SH-SY5Y (cell line): ENCODE measurements at regions not wholly inside any gene's neighbourhood (a gene's known extent, or its start where the extent isn't known, plus 50 kb on each side); places are given as distances from the start of the nearest gene placed in this dataset.

ENCODE experiments used
- GATA2 ChIP-seq: IDR thresholded peaks from 2 replicates; pipeline ENCODE4 v1.6.1; 2011; ENCODE audit warnings: mild to moderate bottlenecking, low read depth, low read length
- GATA3 ChIP-seq: IDR thresholded peaks from 2 replicates; pipeline ENCODE4 v1.6.1; 2011; ENCODE audit warnings: low read depth, mild to moderate bottlenecking, low read length, moderate library complexity

- TF ChIP-seq GATA3: no peak
- no peak for TF ChIP-seq GATA2
Observed at GRCh38 chr21:16102113-16102512, 372.3 kb downstream of the USP25 start.

DNA sequence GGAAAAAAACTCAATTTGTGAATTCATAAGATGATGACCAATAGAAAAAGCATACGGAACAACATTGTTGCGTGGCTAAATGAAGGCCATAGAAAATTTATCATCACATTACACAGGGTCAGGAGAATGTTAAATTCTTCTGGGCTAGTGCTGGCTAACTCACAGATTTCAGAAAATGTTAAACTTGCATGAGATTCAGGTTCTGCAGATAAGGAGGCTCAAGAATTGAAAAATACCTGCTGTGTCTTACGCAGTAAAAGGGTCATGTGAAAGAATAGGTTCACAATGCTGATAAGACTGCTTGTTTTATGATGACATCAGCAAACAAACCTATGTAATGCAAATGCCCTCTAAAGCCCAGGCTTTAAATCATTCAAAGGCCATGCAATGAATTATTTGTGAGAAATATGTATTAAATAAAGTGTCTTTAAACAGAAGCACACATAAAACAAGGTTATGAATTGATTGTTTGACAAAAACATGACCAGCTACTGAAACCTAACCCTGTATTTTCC lies 378.8 kb downstream of the USP25 start:
- TF ChIP-seq GATA2: no peak
- no peak for TF ChIP-seq GATA3

- TF ChIP-seq GATA2: no peak
- no peak for TF ChIP-seq GATA3
Observed at GRCh38 chr21:16113052-16113715, 383.4 kb downstream of the USP25 start.

- no peak for TF ChIP-seq GATA2
- no peak for TF ChIP-seq GATA3
Observed at GRCh38 chr21:16115461-16115860, 385.7 kb downstream of the USP25 start.

DNA sequence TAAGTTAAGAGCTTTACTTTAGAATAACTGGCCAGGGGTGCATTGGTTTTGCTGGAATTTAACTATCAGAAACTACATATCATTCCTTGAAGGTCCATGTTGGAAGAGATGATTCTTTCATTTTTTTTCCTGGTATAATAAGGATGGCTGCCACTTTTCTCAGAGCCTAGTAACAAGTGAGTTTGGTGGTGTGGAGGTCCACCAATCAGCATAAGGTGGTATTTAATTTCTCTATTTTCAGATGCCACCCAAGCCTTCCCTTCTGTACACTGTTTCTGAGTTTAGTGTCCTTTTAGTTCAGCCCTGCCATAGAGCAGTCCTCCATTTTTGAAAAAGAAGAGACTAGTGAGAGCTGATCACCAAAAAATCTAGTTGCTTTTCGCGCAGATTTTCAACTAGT lies 386.3 kb downstream of the USP25 start:
- TF ChIP-seq GATA2 (no peak), GATA3 (no peak)

DNA sequence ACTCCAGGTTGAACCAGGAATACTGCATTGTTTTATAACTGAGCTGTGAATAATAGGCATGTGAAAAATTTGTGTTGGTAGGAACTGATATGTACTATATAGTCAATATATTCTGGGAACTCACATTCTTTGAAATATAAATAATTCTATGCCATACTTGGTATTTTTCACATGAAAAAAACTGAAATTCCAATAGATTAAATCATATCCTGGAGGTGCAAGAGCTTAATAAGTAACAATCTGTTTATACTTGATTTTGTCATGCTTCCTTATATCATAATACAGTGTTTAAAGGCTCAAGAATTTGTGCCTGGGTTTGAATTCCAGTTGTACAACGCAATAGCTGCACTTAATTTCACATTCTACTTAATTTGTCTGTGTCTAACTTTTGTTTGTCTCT lies 387.0 kb downstream of the USP25 start:
- TF ChIP-seq GATA2 (no peak), GATA3 (no peak)

DNA sequence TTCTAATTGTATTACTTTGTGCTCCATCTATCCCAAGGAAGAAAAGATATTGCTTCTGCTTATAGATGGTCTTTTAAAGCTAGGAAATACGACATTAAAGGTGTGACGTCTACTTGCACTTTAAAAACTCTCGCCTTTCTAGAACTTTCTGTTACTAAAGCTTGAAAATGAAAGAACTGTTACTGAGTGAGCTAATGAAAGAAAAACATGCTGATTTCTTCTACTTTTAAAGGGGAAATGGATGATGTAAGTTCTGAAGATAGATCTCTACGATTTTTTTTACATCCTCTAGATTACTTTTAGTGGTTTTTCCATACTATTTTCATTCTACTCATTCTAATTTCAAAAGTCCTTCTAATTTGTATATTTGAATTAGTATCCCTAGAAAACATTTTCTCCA lies 387.5 kb downstream of the USP25 start:
- TF ChIP-seq GATA2 (no peak), GATA3 (no peak)

- no peak for TF ChIP-seq GATA3
- no peak for TF ChIP-seq GATA2
Observed at GRCh38 chr21:16117851-16118590, 388.2 kb downstream of the USP25 start.

DNA sequence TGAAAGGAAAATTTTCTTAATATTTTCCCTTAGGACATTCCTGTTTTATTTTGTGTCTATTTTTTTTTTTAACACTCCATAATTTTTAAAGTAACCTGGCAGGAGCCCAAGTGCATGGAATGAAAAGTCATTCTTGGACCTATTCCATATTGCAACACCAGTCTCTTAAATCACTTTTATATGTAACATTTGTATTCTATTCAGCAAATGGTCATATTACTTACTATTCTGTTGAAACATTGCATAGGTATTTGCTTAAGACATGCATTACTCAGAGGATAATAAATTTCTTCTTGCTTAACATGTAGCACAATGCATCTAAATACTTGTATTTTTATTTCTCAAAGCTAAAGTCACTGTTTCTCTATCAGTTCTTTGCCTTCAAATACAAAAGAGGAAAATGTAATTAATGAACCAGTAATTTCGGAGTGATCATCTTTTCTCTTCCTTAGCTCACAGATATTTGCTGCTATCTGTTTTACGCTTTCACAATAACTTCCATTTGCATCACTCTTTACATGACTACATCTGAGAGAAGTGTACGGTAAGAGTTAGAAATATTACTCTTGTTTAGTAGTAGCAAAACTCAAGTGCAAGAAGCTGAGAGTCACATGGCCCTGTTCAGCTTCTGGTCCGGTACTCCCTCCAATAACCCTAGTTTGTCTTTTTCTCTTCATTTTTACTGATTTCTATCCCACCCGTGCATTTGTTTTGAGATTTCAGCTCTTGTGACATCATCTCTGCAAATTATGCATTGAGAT lies 394.8 kb downstream of the USP25 start:
- TF ChIP-seq GATA2 (no peak), GATA3 (no peak)

DNA sequence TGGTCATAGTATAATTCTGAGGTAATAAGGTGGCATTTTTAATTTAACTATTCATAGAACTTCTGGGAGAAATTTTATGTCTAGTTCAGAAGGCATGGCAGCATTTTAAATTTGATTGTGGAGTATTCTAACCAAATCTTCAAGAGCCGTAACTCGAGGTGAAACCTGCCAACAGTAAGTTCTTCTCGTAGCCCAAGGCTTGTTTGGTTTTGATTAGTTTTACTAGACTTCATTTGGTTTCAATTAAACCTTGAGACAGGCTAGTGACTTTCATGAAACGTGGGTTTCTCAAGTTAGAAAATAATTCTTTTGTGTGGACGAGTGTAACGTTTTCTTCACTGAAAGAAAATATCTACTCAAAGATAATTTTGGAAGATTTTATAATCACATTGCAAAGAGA lies 395.5 kb downstream of the USP25 start:
- no peak for TF ChIP-seq GATA2
- no peak for TF ChIP-seq GATA3

- TF ChIP-seq GATA3 (no peak), GATA2 (no peak)
Observed at GRCh38 chr21:16133248-16133647, 403.5 kb downstream of the USP25 start.

DNA sequence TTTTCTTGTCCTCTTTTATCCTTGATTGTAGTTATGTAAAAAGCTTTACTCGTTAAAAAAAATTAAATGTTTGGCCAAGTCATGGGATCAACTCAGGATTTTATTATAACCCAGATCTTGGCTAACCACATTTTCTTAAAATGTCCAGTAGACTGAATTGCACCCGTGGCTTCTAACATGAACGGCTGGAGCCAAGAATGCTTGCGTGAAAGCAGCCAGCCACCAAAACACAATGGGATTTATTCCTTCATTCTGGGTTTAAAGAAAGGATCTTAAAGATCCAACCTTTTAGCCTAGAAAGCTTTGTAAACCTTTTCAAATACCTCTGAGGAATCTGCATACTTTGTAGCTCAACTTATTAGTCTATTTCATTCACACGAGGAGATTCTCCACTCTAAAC lies 404.4 kb downstream of the USP25 start:
- TF ChIP-seq GATA2: no peak
- no peak for TF ChIP-seq GATA3

- TF ChIP-seq GATA2: no peak
Observed at GRCh38 chr21:16137106-16137505, 407.3 kb downstream of the USP25 start.

DNA sequence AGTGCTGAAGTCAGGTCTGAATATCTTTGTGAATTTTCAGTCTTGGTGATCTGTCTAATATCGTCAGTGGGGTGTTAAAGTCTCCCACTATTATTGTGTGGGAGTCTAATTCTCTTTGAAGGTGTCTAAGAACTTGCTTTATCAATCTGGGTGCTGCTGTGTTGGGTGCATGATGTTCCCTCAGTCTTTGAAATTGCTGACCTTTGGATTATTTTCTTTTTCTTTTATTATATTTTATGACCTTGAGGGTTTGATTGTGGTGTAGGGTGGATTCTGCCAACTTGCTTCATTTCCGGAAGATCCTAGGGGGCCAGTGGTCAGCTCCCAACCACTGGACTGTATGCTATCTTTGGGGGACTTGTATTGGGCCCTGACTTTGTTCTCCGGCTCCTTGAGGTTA lies 415.3 kb downstream of the USP25 start:
- no peak for TF ChIP-seq GATA3
- no peak for TF ChIP-seq GATA2
